Omental fat pad (tissue), 3 donors: ENCODE measurements at regions not wholly inside any gene's neighbourhood (a gene's known extent, or its start where the extent isn't known, plus 50 kb on each side); places are given as distances from the start of the nearest gene placed in this dataset.

Experiments
- ATAC-seq: fragments of 150-250 bp; one replicate; pipeline ENCODE4 v1.9.1; 2016; ENCODE audit warnings: mild to moderate bottlenecking, moderate library complexity; ENCODE audit not compliant: low FRiP score
- DNase-seq: peaks from one replicate; pipeline ENCODE4 v3.0.0-alpha.2; 2019; ENCODE audit warnings: low spot score
- TF ChIP-seq, protein P1 (sequence below), 3 donors: fragments of 450-650 bp; IDR thresholded peaks; one replicate each; pipeline ENCODE4 v1.5.1; 2016 to 2017; ENCODE audit warnings: antibody characterized with exemption in 3 of 3, mild to moderate bottlenecking in 3 of 3, moderate library complexity in 2 of 3

DNA sequence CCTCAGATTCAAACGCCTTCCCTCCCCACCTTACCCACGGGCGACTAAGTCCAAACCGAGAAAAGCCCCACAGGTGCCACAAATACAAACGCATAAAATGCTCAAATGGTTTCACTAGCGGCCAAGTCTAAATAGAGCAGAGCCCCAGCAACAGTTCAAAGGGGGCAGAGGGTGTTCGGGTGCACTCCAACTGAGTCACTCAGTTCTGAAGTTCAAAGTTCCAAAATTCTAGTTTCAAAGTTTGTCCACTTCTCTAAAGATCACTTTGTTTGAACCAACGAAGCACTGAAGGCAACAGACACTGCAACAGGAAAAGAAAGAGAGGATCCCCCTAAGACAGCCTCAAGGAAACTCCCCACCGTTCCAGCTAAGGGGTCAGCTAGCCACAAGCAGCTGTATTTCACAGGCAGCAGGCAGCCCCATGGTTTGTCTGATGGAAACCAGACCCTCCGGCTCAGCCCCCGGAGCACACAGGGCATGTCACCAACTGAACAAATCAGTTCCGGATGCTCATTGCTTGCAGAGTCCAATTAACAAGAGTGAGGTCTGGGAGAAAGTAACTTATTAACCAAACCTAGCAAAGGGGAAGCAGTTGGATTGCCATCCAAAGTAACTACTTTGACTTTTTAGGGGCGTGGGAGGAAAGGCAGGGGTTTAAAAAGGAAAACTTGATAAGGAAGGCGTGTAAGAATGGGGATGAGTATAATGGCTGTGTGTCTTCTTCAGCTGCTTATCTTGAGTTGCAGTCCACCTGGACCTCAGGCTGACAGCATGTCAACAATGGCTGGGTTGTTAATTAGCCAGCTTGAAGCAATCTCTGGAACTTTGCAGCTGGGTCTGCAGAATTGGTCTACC, 1423.9 kb upstream of the PRMT6 start:
- TF ChIP-seq, protein P1, sequence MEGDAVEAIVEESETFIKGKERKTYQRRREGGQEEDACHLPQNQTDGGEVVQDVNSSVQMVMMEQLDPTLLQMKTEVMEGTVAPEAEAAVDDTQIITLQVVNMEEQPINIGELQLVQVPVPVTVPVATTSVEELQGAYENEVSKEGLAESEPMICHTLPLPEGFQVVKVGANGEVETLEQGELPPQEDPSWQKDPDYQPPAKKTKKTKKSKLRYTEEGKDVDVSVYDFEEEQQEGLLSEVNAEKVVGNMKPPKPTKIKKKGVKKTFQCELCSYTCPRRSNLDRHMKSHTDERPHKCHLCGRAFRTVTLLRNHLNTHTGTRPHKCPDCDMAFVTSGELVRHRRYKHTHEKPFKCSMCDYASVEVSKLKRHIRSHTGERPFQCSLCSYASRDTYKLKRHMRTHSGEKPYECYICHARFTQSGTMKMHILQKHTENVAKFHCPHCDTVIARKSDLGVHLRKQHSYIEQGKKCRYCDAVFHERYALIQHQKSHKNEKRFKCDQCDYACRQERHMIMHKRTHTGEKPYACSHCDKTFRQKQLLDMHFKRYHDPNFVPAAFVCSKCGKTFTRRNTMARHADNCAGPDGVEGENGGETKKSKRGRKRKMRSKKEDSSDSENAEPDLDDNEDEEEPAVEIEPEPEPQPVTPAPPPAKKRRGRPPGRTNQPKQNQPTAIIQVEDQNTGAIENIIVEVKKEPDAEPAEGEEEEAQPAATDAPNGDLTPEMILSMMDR (IDR thresholded peaks at IDR 0.05), result no peak
- DNase-seq (no peak), ATAC-seq (no peak)

DNA sequence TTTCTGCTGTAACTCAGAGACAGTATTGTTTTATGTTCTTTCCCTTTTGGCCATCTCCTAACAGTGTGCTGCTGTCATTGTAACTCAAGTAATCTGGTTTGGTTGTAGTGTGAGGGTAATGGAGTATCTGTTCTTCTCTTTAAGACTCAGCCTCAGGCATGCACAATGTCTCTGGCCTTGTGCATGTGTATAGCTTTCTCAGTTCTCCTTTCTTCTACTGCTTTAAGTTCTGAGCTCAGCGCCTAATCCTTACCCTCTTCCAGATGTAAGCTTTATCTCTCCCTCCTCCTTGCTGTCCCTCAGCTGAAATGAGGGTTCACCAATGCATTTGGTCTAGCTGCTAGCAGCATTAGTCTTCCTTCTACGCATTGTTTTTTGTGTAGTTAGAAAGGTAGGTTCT, 1420.4 kb upstream of the PRMT6 start:
- ATAC-seq, result no peak
- no peak for DNase-seq
- TF ChIP-seq, protein P1 (IDR thresholded peaks at IDR 0.05), result no peak

DNA sequence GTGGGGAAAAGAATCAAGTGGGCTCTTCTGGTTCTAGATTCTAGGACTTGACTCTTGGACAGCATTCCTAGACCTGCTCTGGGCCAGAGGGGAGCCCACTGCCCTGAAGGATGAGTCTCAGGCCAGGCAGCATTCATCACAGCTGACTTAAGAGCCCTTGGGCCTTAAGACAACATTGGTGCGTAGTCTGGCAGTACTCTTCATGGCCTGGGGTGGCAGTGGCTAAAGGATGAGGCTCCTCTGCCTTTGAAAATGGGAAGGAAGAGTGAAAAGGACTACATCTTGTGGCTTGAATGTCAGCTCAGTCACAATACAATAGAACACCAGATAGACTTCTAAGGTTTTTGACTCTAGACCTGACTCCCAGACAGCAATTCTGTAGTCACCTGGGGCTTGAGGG, 1415.1 kb upstream of the PRMT6 start:
- TF ChIP-seq, protein P1 (IDR thresholded peaks at IDR 0.05), result no peak
- DNase-seq, result no peak
- ATAC-seq, result no peak

DNA sequence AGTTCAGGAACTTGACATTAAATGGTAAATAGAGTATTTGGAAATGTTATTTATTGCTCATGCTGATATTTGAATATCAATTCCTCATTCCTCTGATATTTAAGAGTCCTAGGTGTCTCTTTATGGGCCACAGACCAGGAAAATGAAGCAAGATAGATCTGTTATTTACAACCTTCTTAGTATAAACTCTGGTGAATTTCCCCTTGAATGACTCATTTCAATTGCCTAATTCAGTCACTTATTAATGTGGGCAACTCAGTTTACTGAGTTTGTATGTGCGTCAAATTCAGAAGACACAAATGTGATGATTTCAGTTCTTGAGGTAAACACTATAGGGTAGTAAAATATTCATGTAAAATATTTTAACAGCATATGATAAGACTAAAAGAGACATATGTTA, 1404.4 kb upstream of the PRMT6 start:
- ATAC-seq (no peak), DNase-seq (no peak)
- TF ChIP-seq, protein P1 (IDR thresholded peaks at IDR 0.05), result no peak

DNA sequence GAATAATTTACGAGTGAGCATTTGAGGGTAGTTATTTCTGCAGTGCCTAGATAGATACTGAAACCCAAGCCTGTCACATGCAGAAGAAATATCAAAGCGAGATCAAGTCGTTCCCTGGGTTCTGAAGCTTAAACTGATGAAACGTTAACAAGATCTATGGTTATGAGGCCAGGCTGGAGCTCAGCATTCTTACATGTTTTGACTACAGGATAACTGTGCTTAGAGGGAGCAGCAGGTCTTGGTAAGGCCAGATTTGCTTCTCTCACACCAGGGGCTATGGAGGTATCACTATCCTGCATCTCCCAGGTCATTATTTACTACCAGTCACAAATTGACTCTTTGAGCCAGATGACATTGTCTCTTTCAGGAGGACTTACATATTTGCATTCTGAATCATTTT, 1401.4 kb upstream of the PRMT6 start:
- DNase-seq (no peak), ATAC-seq (no peak)
- TF ChIP-seq, protein P1 (IDR thresholded peaks at IDR 0.05), result no peak

DNA sequence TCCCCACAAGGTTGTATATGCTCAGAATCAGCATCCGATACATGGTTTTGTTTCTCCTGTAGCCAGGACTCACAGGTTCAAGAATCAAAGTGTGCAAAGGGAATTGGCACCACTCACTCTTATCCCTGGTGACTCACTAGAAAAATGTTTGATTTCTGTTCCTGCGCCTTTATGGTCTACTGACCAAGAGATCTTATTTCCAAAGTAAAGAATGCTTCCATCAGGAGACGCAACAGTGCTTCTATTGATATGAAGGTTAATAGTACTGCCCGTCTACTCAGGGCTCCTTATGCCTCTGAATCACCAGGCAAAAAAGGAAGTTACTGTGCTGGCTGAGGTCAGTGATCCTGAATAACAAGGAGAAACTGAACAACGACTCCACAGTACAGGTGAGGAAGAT, 1392.0 kb upstream of the PRMT6 start:
- DNase-seq (no peak), ATAC-seq (no peak)
- TF ChIP-seq, protein P1 (IDR thresholded peaks at IDR 0.05), result no peak

DNA sequence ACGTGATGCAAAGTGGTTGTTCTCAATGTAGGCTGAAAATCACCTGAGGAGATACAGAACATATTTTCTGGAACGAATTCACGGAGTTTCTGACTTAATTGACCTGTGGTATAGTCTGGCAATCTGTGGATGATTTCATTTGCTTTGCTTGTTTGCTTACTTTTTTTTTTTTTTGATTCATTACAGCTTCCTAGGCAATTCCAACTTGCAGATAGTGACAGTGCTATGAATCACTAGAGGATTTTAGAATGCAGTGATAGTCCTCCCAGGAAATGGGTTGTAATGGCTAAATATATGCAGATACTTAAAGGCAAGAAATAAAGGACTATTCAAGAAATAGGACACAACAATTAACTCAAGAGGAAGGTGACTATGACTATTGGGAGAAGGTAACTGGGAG, 1378.1 kb upstream of the PRMT6 start:
- DNase-seq (no peak), ATAC-seq (no peak)
- TF ChIP-seq, protein P1 (IDR thresholded peaks at IDR 0.05), result no peak
